ENCODE measurements at regions not wholly inside any gene's neighbourhood (a gene's known extent, or its start where the extent isn't known, plus 50 kb on each side); places are given as distances from the start of the nearest gene placed in this dataset.

DNA sequence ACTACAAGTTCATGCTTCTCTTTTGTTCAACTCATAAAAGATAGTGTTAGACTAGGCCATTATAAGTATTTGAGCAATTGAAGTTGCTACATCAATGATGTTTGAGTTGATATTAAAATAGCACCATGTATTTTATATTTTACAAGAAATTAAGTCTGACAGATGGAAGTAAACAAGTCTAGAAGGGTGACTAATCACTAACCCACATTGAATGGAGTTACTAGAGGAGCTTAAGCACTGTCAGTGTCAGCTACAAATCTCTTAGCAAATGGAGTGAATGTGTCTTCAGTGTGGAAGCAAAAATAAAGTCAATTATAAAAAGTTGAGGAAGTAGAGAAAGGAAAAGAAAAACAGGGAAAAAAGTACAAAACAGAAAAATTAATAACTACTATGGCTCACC, 592.5 kb downstream of the PCDH18 start:
- peaks cover 2% of the 10 kb centered on the region in 2 donors for H3K9me3 Mint-ChIP-seq
- no peak overlapping the region for H3K27ac Mint-ChIP-seq
- no peaks in the 10 kb centered on the region for H3K36me3 Mint-ChIP-seq (ENCODE audit: insufficient read depth in 2 of 2)
- no peaks in the 10 kb centered on the region for H3K27me3 Mint-ChIP-seq (ENCODE audit: low read depth)
- DNase-seq (no peak), ATAC-seq (replicated peaks in 1 of 2) (no peak)
- no peaks in the 10 kb centered on the region for H3K4me1 Mint-ChIP-seq (ENCODE audit: low read depth)
- no peak overlapping the region for H3K4me3 Mint-ChIP-seq

DNA sequence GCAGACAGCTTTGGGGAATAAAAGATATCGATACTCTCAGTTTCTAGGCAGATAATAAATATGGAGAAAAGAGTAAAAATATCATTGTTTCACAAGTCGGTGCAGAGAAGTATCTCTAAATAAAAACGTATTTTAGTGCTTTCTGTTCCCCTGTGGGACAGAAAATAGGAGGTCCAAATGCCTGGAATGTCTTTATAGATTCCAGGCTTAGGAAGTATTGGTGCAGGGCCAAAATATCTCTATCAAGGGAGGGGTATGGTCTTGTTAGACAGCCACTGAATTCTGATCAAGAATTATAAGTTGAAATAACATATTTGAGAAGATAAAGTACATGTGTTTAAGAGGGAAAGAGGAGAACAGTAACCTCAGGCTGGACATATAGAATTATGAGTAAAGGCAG, 596.4 kb downstream of the PCDH18 start:
- no peaks in the 10 kb centered on the region for H3K36me3 Mint-ChIP-seq (ENCODE audit: insufficient read depth in 2 of 2)

DNA sequence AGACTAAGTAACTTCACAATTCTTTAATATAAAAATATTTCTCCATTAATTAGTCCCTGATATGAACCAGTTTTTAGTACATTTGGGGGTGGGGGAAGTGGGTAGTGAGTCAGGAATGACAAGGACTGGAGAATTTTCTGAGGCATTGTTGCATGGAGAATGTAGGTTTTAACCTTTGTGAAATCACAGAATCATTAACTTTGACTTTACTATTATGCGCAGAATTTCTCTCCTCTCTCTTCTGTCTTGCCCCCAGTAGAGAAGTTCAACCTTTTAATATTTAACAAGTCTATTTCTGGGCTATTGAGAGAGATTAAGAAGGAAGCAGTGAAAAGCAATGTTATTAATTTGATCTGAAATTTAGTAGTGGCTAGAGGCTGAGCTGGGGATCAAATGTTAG, 597.0 kb downstream of the PCDH18 start:
- Mint-ChIP-seq H3K4me1 (ENCODE audit: low read depth) (no peaks in the 10 kb centered on the region), H3K27me3 (ENCODE audit: low read depth) (no peaks in the 10 kb centered on the region), H3K27ac (no peak overlapping the region), H3K9me3 (peaks cover 2 to 6% of the 10 kb centered on the region in 2 donors), H3K36me3 (ENCODE audit: insufficient read depth in 2 of 2) (no peaks in the 10 kb centered on the region), H3K4me3 (no peak overlapping the region)
- no peak for DNase-seq
- ATAC-seq (replicated peaks in 1 of 2): no peak

More for the DNA sequence above, 596.4 kb downstream of the PCDH18 start:
- ATAC-seq (replicated peaks in 1 of 2): no peak
- Mint-ChIP-seq H3K4me3 (no peak overlapping the region), H3K4me1 (ENCODE audit: low read depth) (no peaks in the 10 kb centered on the region), H3K27ac (no peak overlapping the region), H3K27me3 (ENCODE audit: low read depth) (no peaks in the 10 kb centered on the region), H3K9me3 (peaks cover 2 to 6% of the 10 kb centered on the region in 2 donors)
- DNase-seq: no peak

DNA sequence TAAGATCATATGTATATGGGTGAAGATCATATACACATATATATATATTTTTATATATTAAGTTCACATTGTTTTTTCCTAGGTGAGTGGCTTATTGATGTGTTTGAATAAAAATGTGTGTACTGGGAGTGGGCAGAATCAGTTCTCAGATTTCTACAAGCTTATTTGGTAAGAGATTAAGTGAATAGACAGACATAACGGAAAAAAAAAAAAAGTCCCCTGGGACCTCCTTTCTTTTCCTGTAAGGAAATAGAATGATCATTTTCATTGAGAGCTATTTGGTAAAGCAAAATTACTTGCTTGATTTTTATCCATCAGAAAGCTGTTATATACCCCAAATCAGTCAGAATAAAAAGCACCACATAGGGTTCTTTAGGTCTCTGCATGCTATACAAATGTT, 597.7 kb downstream of the PCDH18 start:
- DNase-seq (no peak), ATAC-seq (replicated peaks in 1 of 2) (no peak)
- Mint-ChIP-seq H3K27me3 (ENCODE audit: low read depth) (no peaks in the 10 kb centered on the region), H3K4me3 (no peak overlapping the region), H3K4me1 (ENCODE audit: low read depth) (no peaks in the 10 kb centered on the region), H3K9me3 (peaks cover 2 to 9% of the 10 kb centered on the region in 2 donors), H3K27ac (no peak overlapping the region), H3K36me3 (ENCODE audit: insufficient read depth in 2 of 2) (no peaks in the 10 kb centered on the region)

DNA sequence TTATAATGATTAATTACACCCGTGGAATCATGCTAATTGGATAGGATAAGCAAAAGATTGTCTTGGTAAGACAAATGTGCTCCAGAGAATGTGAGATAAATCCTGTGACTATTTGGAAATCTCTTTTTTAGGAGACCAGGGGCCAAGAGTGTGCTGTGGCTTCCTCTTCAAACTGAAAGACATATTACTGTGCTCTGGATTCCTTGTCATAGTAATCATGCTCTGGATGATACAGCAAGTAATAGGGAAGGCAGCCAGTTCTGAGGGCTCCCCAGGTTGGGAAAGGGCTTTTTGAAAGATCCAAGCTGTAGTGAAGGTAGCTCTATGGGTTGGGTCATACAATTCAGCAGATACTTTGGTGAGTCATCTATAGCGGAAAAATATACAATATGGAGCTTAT, 600.5 kb downstream of the PCDH18 start:
- ATAC-seq (replicated peaks in 1 of 2): no peak
- H3K27me3 Mint-ChIP-seq (ENCODE audit: low read depth): no peaks in the 10 kb centered on the region

DNA sequence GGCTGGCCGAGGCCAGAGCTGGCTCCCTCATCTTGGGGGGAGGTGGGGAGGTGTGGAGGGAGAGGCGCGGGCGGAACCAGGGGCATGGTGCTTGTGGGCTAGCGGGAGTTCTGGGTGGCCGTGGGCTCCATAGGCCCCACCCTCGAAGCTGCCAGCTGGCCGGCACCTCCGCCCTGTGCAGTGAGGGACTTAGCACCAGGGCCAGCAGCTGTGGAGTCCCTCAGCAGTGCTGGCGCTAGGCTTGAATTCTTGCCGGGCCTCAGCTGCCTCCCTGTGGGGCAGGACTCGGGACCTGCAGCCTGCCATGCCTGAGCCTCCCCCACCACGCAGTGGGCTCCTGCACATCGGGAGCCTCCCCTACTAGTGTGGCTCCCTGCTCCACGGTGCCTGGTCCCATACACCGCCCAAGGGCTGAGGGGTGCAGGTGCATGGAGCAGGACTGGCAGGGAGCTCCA, 603.3 kb downstream of the PCDH18 start:
- H3K27ac Mint-ChIP-seq: no peak overlapping the region
- no peaks in the 10 kb centered on the region for H3K4me1 Mint-ChIP-seq (ENCODE audit: low read depth)
- H3K27me3 Mint-ChIP-seq (ENCODE audit: low read depth): no peaks in the 10 kb centered on the region
- peaks cover 5 to 11% of the 10 kb centered on the region in 2 donors for H3K9me3 Mint-ChIP-seq
- ATAC-seq (replicated peaks in 1 of 2): no peak
- DNase-seq: no peak
- H3K4me3 Mint-ChIP-seq: no peak overlapping the region
- peaks cover 0 to 1% of the 10 kb centered on the region in 2 donors for H3K36me3 Mint-ChIP-seq (ENCODE audit: insufficient read depth in 2 of 2)

More for the DNA sequence above, 600.5 kb downstream of the PCDH18 start:
- Mint-ChIP-seq H3K27ac (no peak overlapping the region), H3K9me3 (peaks cover 3 to 9% of the 10 kb centered on the region in 2 donors), H3K36me3 (ENCODE audit: insufficient read depth in 2 of 2) (peaks cover 0 to 1% of the 10 kb centered on the region in 2 donors), H3K4me1 (ENCODE audit: low read depth) (no peaks in the 10 kb centered on the region), H3K4me3 (no peak overlapping the region)
- no peak for DNase-seq

DNA sequence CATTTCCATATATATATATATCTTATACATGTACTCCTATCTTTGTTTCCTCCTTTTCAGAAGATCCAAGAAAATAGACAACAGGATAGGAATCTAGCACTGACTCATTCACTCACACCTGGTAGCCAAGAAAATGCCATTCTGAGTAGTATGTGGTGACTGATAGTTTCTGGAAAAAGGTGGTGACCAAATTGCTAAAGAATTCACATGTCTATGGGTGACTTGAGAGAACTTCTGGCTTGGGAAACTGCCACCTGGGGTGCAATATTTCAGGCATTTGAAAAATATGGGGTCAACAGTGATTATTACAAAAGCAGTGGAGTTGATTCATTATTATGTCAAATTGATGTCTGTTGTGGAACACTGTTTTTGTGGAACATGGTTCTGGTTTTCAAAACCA, 605.1 kb downstream of the PCDH18 start:
- Mint-ChIP-seq H3K4me3 (no peak overlapping the region), H3K4me1 (ENCODE audit: low read depth) (no peaks in the 10 kb centered on the region), H3K36me3 (ENCODE audit: insufficient read depth in 2 of 2) (peaks cover 0 to 1% of the 10 kb centered on the region in 2 donors), H3K27ac (no peak overlapping the region), H3K9me3 (peaks cover 5 to 11% of the 10 kb centered on the region in 2 donors), H3K27me3 (ENCODE audit: low read depth) (no peaks in the 10 kb centered on the region)
- DNase-seq (no peak), ATAC-seq (replicated peaks in 1 of 2) (no peak)

DNA sequence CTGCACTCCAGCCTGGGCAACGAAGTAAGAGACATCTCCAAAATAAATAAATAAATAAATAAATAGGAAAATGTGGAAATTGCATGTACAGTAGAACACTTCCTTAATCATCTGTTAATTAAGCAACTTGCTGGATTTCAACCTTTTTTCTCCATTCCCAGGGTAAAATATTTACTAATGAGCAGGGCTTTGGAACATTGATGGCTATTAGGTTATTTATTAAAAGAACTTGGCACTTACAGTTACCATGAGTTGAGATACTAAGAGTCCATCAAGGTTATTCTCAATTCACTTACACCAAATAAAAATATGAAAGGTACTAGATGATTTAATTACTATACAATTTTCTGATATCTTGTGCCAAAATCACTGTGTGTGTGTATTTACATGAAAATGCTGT, 607.1 kb downstream of the PCDH18 start:
- Mint-ChIP-seq H3K9me3 (peaks cover 5% of the 10 kb centered on the region in 2 donors), H3K27ac (no peak overlapping the region)
- no peak for ATAC-seq (replicated peaks in 1 of 2)

DNA sequence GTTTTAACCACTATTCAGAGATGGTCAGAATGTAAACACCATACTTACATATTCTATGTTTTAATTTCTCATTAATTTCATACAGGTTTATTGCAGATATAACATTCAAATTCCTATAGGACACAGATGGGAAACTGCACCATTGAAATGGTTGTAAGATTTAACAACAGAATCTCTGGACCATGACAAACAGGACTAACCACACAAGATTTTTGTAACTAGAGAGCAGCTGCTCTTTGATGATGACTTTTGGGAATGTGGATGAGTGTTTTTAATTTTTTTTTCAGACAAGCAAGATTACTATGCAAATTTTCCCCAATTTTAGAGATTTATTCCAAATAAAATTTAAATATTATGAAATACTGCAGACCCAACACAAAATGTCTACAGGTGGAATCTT, 610.2 kb downstream of the PCDH18 start:
- DNase-seq (no peak), ATAC-seq (replicated peaks in 1 of 2) (no peak)
- Mint-ChIP-seq H3K27me3 (ENCODE audit: low read depth) (no peaks in the 10 kb centered on the region), H3K4me3 (no peak overlapping the region), H3K27ac (no peak overlapping the region), H3K9me3 (peaks cover 1 to 3% of the 10 kb centered on the region in 2 donors), H3K36me3 (ENCODE audit: insufficient read depth in 2 of 2) (no peaks in the 10 kb centered on the region), H3K4me1 (ENCODE audit: low read depth) (no peaks in the 10 kb centered on the region)

More for the DNA sequence above, 607.1 kb downstream of the PCDH18 start:
- peaks cover 0 to 1% of the 10 kb centered on the region in 2 donors for H3K36me3 Mint-ChIP-seq (ENCODE audit: insufficient read depth in 2 of 2)
- H3K4me1 Mint-ChIP-seq (ENCODE audit: low read depth): no peaks in the 10 kb centered on the region
- DNase-seq: no peak
- no peak overlapping the region for H3K4me3 Mint-ChIP-seq
- no peaks in the 10 kb centered on the region for H3K27me3 Mint-ChIP-seq (ENCODE audit: low read depth)

DNA sequence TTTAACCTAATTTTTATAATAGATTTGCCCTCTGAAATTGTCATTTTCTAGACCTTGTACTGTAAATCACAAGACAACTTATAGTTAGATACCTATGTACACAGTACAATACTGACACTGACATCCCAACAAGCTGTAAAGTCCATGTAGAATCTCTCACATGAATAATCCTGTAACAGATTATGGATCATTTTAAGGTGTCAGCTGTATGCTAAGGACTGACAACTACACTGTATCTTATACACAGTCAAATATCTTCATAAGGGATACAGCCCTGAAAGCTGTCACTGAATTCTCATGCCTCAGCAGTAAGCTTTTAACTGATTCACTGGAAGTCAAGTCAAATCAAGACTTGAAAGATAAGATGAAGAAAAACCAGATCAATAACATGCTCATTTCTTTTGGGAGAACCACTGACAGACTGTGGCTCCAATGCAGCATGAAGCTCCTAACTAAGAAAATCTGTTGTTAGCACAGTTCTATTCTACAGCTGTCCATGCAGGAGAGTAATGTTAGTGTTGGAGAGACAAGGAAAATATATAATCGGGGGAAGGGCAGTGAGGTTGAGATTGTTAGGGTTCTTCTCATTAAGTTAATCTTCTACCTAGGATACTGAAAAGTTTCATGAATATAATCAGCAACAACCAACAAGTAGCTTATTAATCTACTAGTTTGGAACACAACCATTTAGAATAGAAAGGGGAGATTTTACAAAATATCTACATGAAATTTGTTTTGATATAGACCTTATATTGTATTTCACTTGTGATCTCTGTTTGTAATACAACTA, 612.0 kb downstream of the PCDH18 start:
- Mint-ChIP-seq H3K4me3 (no peak overlapping the region), H3K4me1 (ENCODE audit: low read depth) (no peaks in the 10 kb centered on the region), H3K27ac (no peak overlapping the region), H3K36me3 (ENCODE audit: insufficient read depth in 2 of 2) (no peaks in the 10 kb centered on the region), H3K9me3 (peaks cover 0 to 1% of the 10 kb centered on the region in 2 donors), H3K27me3 (ENCODE audit: low read depth) (no peaks in the 10 kb centered on the region)
- DNase-seq: no peak
- ATAC-seq (replicated peaks in 1 of 2): no peak

DNA sequence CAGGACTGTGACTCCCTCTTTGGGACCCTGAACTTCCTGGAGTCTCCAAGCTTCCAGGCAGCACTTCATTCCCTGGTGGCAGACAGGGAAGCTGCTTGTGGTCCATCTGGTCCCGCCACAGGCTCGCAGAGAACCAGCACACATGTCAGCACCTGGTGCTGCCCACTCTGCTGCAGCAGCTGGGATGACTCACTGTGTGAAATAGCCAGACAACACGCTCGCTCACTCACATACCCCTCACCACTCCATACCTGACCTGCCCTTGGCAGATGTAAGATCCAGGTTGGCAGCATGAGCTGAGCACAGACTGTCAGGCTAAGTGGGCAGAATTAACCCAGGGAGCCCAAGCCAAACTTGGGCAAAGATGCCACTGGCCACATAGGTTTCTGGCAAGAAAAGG, 613.5 kb downstream of the PCDH18 start:
- DNase-seq (no peak), ATAC-seq (replicated peaks in 1 of 2) (no peak)
- no peak overlapping the region for H3K4me3 Mint-ChIP-seq
- peaks cover 0 to 1% of the 10 kb centered on the region in 2 donors for H3K9me3 Mint-ChIP-seq
- no peaks in the 10 kb centered on the region for H3K4me1 Mint-ChIP-seq (ENCODE audit: low read depth)
- no peaks in the 10 kb centered on the region for H3K27me3 Mint-ChIP-seq (ENCODE audit: low read depth)
- H3K27ac Mint-ChIP-seq: no peak overlapping the region
- no peaks in the 10 kb centered on the region for H3K36me3 Mint-ChIP-seq (ENCODE audit: insufficient read depth in 2 of 2)

DNA sequence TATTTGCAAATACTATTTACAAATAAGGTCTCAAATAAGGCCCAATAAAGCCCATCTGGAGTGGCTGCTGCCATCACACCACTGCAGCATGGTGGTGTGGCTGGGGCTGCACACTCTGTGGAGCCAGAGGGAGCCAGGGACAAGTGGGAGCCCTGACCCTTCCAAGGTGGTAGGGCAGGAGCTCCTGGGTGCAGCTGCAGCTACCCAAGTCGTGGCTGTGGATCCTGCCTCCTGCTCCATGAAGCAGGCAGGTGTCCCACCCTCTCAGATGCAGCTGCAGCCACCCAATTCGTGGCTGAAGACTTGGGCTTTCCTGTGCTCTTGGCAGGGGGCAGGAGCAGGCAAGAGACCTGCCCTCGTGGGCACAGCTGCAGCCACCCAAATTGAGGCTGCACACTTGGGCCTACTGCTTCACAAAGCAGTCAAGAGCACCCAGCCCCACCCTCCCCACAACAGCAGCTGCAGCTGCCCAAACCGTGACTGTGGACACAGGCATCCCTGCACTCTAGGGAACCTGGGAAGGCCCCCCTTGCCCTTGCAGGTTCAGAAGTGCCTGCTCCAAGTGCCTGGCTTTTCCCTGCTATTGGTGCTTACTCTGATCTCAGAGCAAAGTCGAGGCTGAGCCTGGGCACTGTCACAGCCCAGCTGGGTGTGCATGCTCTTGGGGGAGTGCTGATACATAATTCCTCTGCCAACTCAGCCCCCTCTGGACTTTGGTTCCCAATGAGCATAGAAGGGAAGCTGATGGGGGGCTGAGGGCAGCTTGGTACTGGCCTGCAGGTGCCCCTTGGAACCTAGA, 614.8 kb downstream of the PCDH18 start:
- no peak overlapping the region for H3K27ac Mint-ChIP-seq
- no peaks in the 10 kb centered on the region for H3K27me3 Mint-ChIP-seq (ENCODE audit: low read depth)

DNA sequence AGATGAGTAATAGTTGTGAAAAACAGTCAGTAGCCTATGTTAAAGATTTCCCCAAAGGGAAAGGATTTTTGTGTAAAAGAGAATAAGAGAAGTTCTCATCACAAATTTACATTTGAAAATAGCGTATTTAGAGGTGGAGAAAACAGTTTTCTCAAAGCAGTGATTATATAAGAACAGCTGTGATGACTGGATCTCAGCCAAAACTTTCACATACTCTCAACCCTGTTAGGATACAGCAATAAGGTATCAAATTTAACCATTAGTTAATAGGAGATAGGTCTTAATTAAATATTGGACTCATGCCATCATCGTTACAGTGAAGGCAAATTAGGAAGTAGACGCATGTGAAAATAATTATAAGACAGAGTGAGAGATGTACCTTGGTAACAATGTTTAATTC, 622.7 kb downstream of the PCDH18 start:
- no peak for DNase-seq
- Mint-ChIP-seq H3K4me1 (ENCODE audit: low read depth) (no peaks in the 10 kb centered on the region), H3K27ac (no peak overlapping the region), H3K9me3 (peaks cover 0 to 3% of the 10 kb centered on the region in 2 donors), H3K4me3 (no peak overlapping the region), H3K27me3 (ENCODE audit: low read depth) (no peaks in the 10 kb centered on the region), H3K36me3 (ENCODE audit: insufficient read depth in 2 of 2) (no peaks in the 10 kb centered on the region)
- no peak for ATAC-seq (replicated peaks in 1 of 2)

More for the DNA sequence above, 614.8 kb downstream of the PCDH18 start:
- DNase-seq (no peak), ATAC-seq (replicated peaks in 1 of 2) (no peak)
- Mint-ChIP-seq H3K4me3 (no peak overlapping the region), H3K9me3 (peaks cover 0 to 1% of the 10 kb centered on the region in 2 donors), H3K36me3 (ENCODE audit: insufficient read depth in 2 of 2) (no peaks in the 10 kb centered on the region), H3K4me1 (ENCODE audit: low read depth) (no peaks in the 10 kb centered on the region)
